Panc1 (cell line): ENCODE measurements at regions not wholly inside any gene's neighbourhood (a gene's known extent, or its start where the extent isn't known, plus 50 kb on each side); places are given as distances from the start of the nearest gene placed in this dataset.

ENCODE experiments used
- CTCF ChIP-seq: fragments of 450-650 bp; IDR thresholded peaks from 2 replicates; pipeline ENCODE4 v1.5.1; 2017; ENCODE audit warnings: mild to moderate bottlenecking
- REST ChIP-seq, 2 experiments: IDR thresholded peaks; 2 replicates each; pipeline ENCODE4 v1.6.1; 2011 to 2012; ENCODE audit warnings: low read depth in 2 of 2, control low read depth in 1 of 2, low read length in 1 of 2, mild to moderate bottlenecking in 1 of 2, moderate library complexity in 1 of 2; ENCODE audit not compliant: insufficient read depth in 1 of 2

- TF ChIP-seq REST (IDR thresholded peaks at IDR 0.05; ENCODE audit: insufficient read depth in 1 of 2, low read depth in 2 of 2, low read length in 1 of 2) (no peak), CTCF (no peak)
Measured at GRCh38 chr15:98580572-98580971, 67.8 kb upstream of the IGF1R start.
